BE2C (cell line): ENCODE measurements at regions not wholly inside any gene's neighbourhood (a gene's known extent, or its start where the extent isn't known, plus 50 kb on each side); places are given as distances from the start of the nearest gene placed in this dataset.

Experiments used
- DNase-seq: peaks from one replicate; pipeline ENCODE4 v3.0.0-alpha.2; 2020
- H3K27me3 ChIP-seq: fragments of 250-450 bp; sonication (Bioruptor Pico); 2 replicates; pipeline ENCODE4 v1.5.1; 2020; ENCODE audit warnings: mild to moderate bottlenecking
- H3K36me3 ChIP-seq: fragments of 250-450 bp; sonication (Bioruptor Pico); 2 replicates; pipeline ENCODE4 v1.5.1; 2020; ENCODE audit warnings: mild to moderate bottlenecking
- H3K4me1 ChIP-seq: fragments of 250-450 bp; sonication (Bioruptor Pico); 2 replicates; pipeline ENCODE4 v1.5.1; 2020
- H3K4me3 ChIP-seq: 2 replicates; pipeline ENCODE4 v1.5.1; 2011; ENCODE audit warnings: low read depth, low read length
- H3K9me3 ChIP-seq: fragments of 250-450 bp; sonication (Bioruptor Pico); 2 replicates; pipeline ENCODE4 v1.5.1; 2020
- CTCF ChIP-seq: IDR thresholded peaks from 2 replicates; pipeline ENCODE4 v1.5.1; 2012; ENCODE audit warnings: mild to moderate bottlenecking, low read depth, low read length

- no peaks in the 10 kb centered on the region for H3K9me3 ChIP-seq
- TF ChIP-seq CTCF, result no peak
- H3K4me1 ChIP-seq, result no peaks in the 10 kb centered on the region
- H3K36me3 ChIP-seq, result no peaks in the 10 kb centered on the region
- no peak overlapping the region for H3K4me3 ChIP-seq
- no peaks in the 10 kb centered on the region for H3K27me3 ChIP-seq
- no peak for DNase-seq
Measured at GRCh38 chr2:67574230-67574629, 177.1 kb downstream of the ETAA1 start.

GRCh38 chr2:67576226-67576625 is 179.1 kb downstream of the ETAA1 start:
- Histone ChIP-seq H3K9me3 (no peaks in the 10 kb centered on the region), H3K4me3 (no peak overlapping the region), H3K4me1 (no peaks in the 10 kb centered on the region), H3K36me3 (no peaks in the 10 kb centered on the region), H3K27me3 (no peaks in the 10 kb centered on the region)
- no peak for DNase-seq
- TF ChIP-seq CTCF, result no peak

- TF ChIP-seq CTCF, result no peak
- no peaks in the 10 kb centered on the region for H3K9me3 ChIP-seq
- no peaks in the 10 kb centered on the region for H3K36me3 ChIP-seq
- no peaks in the 10 kb centered on the region for H3K4me1 ChIP-seq
- no peak overlapping the region for H3K4me3 ChIP-seq
- H3K27me3 ChIP-seq, result no peaks in the 10 kb centered on the region
- no peak for DNase-seq
Measured at GRCh38 chr2:67576991-67577390, 179.9 kb downstream of the ETAA1 start.

- H3K27me3 ChIP-seq, result no peaks in the 10 kb centered on the region
- no peaks in the 10 kb centered on the region for H3K4me1 ChIP-seq
- TF ChIP-seq CTCF, result no peak
- H3K36me3 ChIP-seq, result no peaks in the 10 kb centered on the region
- no peak overlapping the region for H3K4me3 ChIP-seq
- H3K9me3 ChIP-seq, result no peaks in the 10 kb centered on the region
- DNase-seq, result no peak
Measured at GRCh38 chr2:67579216-67579615, 182.1 kb downstream of the ETAA1 start.

- Histone ChIP-seq H3K9me3 (no peaks in the 10 kb centered on the region), H3K4me3 (no peak overlapping the region), H3K27me3 (no peaks in the 10 kb centered on the region), H3K36me3 (no peaks in the 10 kb centered on the region), H3K4me1 (no peaks in the 10 kb centered on the region)
- DNase-seq, result no peak
- TF ChIP-seq CTCF, result no peak
Measured at GRCh38 chr2:67579806-67580205, 182.7 kb downstream of the ETAA1 start.

- no peaks in the 10 kb centered on the region for H3K4me1 ChIP-seq
- TF ChIP-seq CTCF, result peak; percentile 60
- no peaks in the 10 kb centered on the region for H3K27me3 ChIP-seq
- no peak overlapping the region for H3K4me3 ChIP-seq
- no peaks in the 10 kb centered on the region for H3K36me3 ChIP-seq
- DNase-seq, result peak; percentile 25
- no peaks in the 10 kb centered on the region for H3K9me3 ChIP-seq
Measured at GRCh38 chr2:67581751-67582150, 184.6 kb downstream of the ETAA1 start.
